ENCODE measurements at regions not wholly inside any gene's neighbourhood (a gene's known extent, or its start where the extent isn't known, plus 50 kb on each side); places are given as distances from the start of the nearest gene placed in this dataset.
A peak's percentile ranks its signal among the peaks of the same experiment; 100 is the strongest.

DNA sequence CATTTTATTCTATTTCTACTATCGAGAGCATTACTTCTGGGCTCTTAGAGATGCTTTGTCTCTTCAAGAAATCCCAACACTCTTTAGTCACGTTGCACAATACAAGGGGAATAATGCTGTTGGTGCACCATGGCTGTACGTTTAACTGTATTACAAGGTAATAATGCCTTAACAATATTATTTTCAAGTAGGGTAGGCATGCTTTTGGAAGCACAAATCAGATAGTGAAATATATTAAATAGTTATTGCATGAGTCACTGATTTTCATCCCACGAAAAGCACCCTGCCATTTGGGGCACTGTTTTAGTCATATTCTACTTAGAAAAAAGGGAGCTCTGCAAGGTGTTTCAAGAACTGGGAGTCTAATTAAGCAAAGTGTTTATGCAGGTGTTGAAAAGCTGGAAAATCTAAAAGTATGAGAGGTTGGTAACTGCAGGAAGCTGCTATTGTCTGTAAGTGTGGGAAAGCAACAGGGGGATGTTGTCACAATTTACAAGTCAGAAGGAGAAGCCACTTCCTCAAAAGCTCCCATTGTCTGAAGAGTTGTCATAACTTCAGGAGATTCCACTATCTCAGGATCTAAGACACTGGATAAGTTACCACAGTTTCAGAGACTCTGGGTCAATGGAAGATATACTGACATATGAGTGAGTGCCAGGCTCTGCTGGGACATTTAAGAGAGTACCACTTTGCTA, 218.2 kb downstream of the JRKL start:
- Histone ChIP-seq H4K91ac (ENCODE audit: insufficient read length, low read depth, low read length) (no peak overlapping the region), H3K56ac (ENCODE audit: insufficient read length, low read depth, low read length) (no peak overlapping the region), H3K4me2 (ENCODE audit: insufficient read depth, insufficient read length, low read length) (peak overlapping the region; percentile 45), H3K4ac (ENCODE audit: low read depth, low read length) (no peak overlapping the region), H2AFZ (ENCODE audit: low read length) (no peak overlapping the region), H3K79me1 (ENCODE audit: insufficient read depth, low read depth, low read length, poor library complexity, severe bottlenecking) (no peaks in the 10 kb centered on the region), H3K9me3 (ENCODE audit: control insufficient read depth, low read depth, low read length) (no peaks in the 10 kb centered on the region), H2BK15ac (ENCODE audit: low read depth, low read length) (no peak overlapping the region), H3K79me2 (ENCODE audit: insufficient read depth, low read length) (no peaks in the 10 kb centered on the region), H3K4me1 (ENCODE audit: insufficient read depth, low read length) (peaks cover 9% of the 10 kb centered on the region), H3K23me2 (ENCODE audit: insufficient read length, low read depth, low read length, poor library complexity, severe bottlenecking) (no peaks in the 10 kb centered on the region), H3K9ac (ENCODE audit: extremely low read depth, insufficient read length, low read length) (no peak overlapping the region), H3K27me3 (ENCODE audit: insufficient read depth, low read length) (no peaks in the 10 kb centered on the region), H2AK5ac (ENCODE audit: insufficient read length, low read length) (peak overlapping the region; percentile 70), H3K23ac (ENCODE audit: insufficient read length, low read depth, low read length) (no peak overlapping the region), H2BK20ac (ENCODE audit: low read depth, low read length, poor library complexity, severe bottlenecking) (no peak overlapping the region), H2BK12ac (ENCODE audit: insufficient read length, low read depth, low read length) (no peak overlapping the region), H3K18ac (ENCODE audit: insufficient read length, low read depth, low read length) (no peak overlapping the region), H3K14ac (ENCODE audit: insufficient read depth, low read length) (no peak overlapping the region), H2BK120ac (ENCODE audit: low read depth, low read length, poor library complexity, severe bottlenecking) (no peak overlapping the region), H4K5ac (ENCODE audit: insufficient read length, low read depth, low read length) (no peak overlapping the region), H2BK5ac (ENCODE audit: insufficient read length, low read length) (no peak overlapping the region), H4K20me1 (ENCODE audit: control insufficient read depth, insufficient read depth, insufficient read length) (no peaks in the 10 kb centered on the region), H3T11ph (ENCODE audit: low read length) (no peak overlapping the region), H3K27ac (ENCODE audit: insufficient read length, low read depth, low read length) (no peak overlapping the region), H4K8ac (replicated peaks; ENCODE audit: insufficient read length, low read depth, low read length) (no peak overlapping the region)
- TF ChIP-seq, protein P1, sequence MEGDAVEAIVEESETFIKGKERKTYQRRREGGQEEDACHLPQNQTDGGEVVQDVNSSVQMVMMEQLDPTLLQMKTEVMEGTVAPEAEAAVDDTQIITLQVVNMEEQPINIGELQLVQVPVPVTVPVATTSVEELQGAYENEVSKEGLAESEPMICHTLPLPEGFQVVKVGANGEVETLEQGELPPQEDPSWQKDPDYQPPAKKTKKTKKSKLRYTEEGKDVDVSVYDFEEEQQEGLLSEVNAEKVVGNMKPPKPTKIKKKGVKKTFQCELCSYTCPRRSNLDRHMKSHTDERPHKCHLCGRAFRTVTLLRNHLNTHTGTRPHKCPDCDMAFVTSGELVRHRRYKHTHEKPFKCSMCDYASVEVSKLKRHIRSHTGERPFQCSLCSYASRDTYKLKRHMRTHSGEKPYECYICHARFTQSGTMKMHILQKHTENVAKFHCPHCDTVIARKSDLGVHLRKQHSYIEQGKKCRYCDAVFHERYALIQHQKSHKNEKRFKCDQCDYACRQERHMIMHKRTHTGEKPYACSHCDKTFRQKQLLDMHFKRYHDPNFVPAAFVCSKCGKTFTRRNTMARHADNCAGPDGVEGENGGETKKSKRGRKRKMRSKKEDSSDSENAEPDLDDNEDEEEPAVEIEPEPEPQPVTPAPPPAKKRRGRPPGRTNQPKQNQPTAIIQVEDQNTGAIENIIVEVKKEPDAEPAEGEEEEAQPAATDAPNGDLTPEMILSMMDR (conservative IDR thresholded peaks at IDR 0.05) = no peak
- DNase-seq = peak; percentile 41
- Mint-ChIP-seq H3K36me3 (ENCODE audit: insufficient read depth in 1 of 3, low read depth in 3 of 3) (peaks cover 5 to 10% (median 8%) of the 10 kb centered on the region in 3 experiments; a peak in 5 of 7 replicates), H3K9me3 (peaks cover 13 to 14% of the 10 kb centered on the region in 2 experiments; a peak in 4 of 5 replicates), H3K27me3 (ENCODE audit: low read depth) (peaks cover 65% of the 10 kb centered on the region), H3K27ac (peak overlapping the region in 2 of 3 experiments; percentile 21 to 24; a peak in 3 of 7 replicates), H3K4me3 (no peak overlapping the region; a peak in 1 of 5 replicates), H3K4me1 (peaks cover 17 to 36% of the 10 kb centered on the region in 2 experiments)
- WGBS (ENCODE audit: extremely low coverage, insufficient read length, low lambda C conversion rate) = no CpG with 5 or more reads among the region's 4 CpGs
